GM21526 (cell line): ENCODE measurements at regions not wholly inside any gene's neighbourhood (a gene's known extent, or its start where the extent isn't known, plus 50 kb on each side); places are given as distances from the start of the nearest gene placed in this dataset.
A peak's percentile ranks its signal among the peaks of the same experiment; 100 is the strongest.
"Not testable (repeated sequence)": the region's sequence is repeated elsewhere in the genome, so short reads cannot be mapped to it uniquely, and the experiment has no call there.

ENCODE experiments used
- ATAC-seq: cut with Tn5 transposase; IDR thresholded peaks from one replicate; pipeline ENCODE4 v1.9.1; 2021; ENCODE audit warnings: moderate library complexity; ENCODE audit not compliant: unreplicated experiment, low FRiP score

DNA sequence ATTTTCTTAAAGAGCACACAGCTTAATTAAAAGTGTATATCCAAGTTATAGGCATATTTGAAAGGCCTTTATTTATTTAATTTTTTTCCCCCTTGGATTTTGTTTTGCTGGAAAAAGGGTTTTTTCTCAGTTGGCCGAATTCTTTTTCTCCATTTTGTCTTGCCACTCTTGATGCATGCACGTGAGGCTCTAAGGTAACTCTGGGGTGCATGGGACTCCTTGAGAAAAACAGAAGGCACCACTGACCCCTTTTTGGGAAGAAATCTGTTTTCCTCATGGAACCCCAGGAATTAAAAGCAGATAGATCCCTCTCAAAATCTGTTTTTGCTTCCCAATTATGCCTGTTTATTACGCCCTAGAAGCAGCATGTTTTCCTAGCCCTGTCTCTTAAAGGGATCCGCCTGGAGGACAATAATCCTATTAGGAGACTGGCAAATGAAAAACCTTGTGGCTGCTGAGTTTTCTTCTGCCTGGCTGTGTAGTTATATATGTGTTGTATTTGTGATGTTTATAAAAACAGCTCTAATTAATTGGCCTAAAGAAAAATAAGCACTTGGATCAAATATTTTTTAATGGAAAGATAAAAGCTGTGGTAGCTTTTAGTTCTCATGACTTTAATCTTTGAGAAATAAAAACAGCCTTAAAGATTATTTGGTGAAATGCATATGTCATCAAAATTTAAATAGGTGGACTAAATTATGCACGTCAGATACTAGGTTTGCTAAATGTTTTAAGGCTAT lies 435.1 kb upstream of the CDH9 start:
- ATAC-seq, result no peak

DNA sequence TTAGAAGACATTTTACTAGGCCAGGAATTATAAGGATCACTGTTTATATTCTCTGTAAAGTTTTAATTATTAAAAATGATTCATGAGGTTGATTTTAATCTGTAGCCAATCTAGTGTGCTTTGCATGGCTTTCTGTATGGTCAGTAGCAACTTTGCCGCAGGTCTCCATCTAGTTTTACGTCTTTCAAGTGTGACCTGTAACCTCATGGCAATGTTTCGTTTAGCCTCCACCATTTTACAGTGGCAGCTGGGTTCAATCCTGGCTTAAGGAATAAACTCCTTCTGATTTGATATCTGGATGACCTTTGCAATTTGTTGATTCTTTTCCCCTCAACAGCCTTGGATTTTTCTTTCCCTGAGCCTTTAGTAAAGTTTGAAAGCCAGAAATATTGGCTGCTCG lies 434.5 kb upstream of the CDH9 start:
- ATAC-seq, result no peak

- ATAC-seq, result peak; percentile 97
Measured at GRCh38 chr5:27472000-27472763, 433.8 kb upstream of the CDH9 start.

DNA sequence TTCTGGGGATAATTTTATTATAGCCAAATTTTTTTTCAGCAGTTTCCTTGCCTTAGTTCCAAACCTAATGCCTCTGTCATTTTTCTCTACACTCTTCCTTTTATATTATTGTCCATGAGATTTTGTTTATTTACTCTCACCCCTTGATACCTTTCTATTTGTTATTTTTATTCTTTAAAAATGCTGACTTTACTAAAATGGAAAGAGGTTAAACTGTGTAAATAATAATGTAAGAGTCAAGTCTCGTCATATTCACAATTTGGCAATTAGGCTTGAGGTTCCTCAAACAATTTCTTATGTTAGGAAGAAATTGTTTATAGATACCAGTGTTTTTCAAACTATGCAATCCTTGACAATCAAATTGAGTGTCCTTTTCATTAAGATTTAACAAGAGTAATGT lies 428.6 kb upstream of the CDH9 start:
- no peak for ATAC-seq

GRCh38 chr5:27465140-27465539 lies 426.8 kb upstream of the CDH9 start:
- ATAC-seq, result no peak

DNA sequence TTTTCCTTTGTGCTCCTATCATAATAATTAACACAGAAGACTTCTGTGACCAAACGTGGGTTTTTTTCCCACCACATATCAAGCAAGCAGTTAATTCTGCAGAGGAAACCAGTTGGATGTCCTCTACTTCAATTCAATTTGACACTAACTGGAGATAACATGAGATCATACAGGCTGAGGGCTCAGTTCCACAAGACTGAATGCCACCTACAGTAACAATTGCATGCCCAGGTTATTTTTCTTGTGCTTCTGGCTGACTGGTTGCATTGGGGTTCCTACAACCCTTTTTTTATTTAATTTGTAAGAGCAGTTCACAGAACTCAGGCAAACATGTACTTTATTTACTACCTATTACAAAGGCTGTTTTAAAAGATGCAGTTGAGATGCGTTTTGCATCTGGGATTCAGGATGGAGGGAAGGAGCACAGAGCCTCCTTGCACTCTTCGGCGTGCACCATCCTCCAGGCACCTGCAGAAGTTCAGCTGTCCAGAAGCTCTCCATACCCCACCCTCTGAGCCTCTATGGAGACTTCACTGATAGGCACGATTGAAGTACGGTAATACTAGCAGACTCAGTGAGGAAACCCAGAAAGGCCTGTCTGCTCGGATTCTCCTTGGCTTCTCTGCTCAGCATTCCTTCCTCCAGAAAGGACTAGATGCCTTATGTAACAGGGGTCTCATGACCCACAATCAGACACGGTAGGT lies 425.2 kb upstream of the CDH9 start:
- ATAC-seq, result no peak

DNA sequence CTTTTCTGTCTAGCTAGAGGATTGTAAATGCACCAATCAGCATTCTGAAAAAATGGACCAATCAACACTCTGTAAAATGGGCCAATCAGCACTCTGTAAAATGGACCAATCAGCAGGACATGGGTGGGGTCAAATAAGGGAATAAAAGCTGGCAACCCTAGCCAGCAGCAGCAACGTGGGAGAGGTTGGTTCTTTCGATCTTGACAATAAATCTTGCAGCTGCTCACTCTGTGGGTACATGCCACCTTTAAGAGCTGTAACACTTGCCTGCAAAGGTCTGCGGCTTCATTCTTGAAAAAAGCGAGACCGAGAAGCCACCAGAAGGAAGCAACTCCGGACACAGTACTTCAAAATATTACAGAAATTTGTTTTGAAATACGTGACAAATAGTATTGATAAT lies 424.6 kb upstream of the CDH9 start:
- no peak for ATAC-seq

DNA sequence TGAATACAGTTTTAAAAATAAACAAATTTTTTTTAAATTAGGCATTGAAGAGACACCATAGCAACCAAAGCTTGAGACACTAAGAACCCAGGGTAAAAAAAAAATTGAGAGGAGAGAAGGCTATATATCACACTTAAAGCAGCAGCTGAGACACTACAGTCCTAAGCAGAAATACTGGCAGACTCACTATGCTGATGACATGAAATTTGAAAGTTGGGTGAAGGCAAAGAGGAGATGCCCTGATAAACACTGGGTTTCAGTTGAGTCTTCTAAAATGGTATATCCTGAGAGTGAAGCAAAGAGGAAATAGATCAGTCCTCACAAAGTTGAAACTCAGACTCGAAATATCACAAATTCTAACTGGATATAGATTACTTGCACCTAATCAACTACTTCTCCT lies 419.9 kb upstream of the CDH9 start:
- no peak for ATAC-seq

GRCh38 chr5:27451377-27451776 lies 413.0 kb upstream of the CDH9 start:
- no peak for ATAC-seq

- no peak for ATAC-seq
Measured at GRCh38 chr5:27450607-27451006, 412.2 kb upstream of the CDH9 start.

DNA sequence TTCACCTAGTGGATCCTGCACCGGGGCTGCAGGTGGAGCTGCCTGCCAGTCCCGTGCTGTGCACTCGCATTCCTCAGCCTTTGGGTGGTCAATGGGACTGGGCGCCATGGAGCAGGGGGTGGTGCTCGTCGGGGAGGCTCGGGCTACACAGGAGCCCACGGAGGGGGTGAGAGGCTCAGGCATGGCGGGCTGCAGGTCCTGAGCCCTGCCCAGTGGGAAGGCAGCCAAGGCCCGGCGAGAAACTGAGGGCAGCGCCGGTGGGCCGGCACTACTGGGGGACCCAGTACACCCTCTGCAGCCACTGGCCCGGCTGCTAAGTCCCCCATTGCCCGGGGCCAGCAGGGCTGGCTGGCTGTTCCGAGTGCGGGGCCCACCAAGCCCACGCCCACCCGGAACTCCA lies 401.0 kb upstream of the CDH9 start:
- ATAC-seq, result not testable (repeated sequence)

DNA sequence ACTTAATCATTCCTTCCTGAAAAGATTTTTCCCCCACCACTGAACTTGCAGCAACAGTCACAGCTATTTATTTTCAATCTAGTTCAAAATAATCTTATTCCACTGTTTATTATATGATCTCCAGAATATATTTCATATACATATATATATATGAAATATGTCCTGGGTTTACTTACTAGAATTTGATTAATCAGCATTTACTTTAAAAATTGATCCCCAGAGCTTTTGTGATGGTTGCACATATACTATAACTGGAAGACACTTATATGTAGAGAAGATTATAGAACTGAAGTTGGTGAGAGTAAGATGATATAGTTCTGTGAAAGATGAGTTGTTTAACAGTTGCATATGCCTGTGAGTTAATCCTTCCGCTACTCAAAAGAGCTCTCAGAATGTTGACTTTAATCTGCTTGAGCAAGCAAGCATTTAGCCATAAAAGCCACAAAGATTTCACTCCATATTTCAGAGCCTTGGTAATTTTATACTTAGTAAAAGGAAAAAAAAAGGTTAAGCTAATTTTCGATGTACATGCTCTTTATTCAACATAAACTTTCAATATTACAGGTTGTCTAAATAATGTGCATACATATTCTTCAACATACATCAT lies 399.3 kb upstream of the CDH9 start:
- ATAC-seq, result no peak

GRCh38 chr5:27434335-27434734 lies 395.9 kb upstream of the CDH9 start:
- no peak for ATAC-seq

GRCh38 chr5:27414099-27414498 lies 375.7 kb upstream of the CDH9 start:
- ATAC-seq, result no peak

- no peak for ATAC-seq
Measured at GRCh38 chr5:27412384-27412783, 374.0 kb upstream of the CDH9 start.

DNA sequence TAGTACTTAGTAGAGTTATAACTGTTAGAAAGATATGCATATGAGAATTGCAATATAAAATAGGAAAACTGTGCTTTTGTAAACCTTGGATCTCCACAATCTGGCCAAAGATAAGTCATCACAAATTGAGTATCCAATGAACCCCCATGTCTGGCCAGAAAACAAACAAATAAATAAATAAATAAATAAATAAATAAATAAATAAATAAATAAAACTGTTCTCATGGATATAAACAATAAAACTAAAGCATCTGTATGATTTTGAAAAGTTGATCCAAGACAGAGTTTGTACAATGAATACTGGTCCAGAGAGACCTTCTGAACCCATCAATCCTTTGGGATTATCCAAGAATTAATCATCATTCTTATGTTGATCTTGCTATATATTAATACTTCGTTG lies 367.6 kb upstream of the CDH9 start:
- ATAC-seq, result no peak

- ATAC-seq, result no peak
Measured at GRCh38 chr5:27403243-27403882, 365.0 kb upstream of the CDH9 start.

DNA sequence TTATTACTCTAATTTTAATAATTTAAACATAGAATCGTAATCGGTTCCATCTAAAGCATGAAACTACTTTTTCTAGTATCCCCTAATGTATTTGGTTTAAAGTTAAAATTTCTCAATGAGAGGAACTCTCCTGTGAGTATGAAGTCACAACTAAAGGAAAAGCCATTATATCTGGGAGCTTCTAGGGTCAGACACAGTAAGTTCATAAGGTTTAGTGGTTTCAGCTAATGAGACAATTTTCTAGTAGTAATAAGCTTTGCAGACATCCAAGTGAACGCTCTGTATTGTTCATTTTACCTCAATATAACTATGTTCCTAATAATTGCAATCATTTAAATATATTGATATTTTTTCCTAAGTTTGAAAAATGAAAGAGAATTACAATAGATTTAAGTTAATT lies 364.4 kb upstream of the CDH9 start:
- ATAC-seq, result no peak

DNA sequence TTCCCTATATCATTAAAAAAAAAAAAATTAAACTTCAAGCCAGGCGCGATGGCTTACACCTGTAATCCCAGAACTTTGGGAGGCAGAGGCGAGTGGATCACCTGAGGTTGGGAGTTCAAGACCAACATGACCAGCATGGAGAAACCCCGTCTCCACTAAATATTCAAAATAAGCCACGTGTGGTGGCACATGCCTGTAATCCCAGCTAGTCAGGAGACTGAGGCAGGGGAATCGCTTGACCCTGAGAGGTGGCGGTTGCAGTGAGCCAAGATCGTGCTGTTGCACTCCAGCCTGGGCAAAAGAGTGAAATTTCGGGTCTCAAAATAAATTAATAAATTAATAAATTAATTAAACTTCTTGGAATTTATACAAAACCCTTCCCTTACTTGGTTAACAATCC lies 358.6 kb upstream of the CDH9 start:
- ATAC-seq, result no peak

DNA sequence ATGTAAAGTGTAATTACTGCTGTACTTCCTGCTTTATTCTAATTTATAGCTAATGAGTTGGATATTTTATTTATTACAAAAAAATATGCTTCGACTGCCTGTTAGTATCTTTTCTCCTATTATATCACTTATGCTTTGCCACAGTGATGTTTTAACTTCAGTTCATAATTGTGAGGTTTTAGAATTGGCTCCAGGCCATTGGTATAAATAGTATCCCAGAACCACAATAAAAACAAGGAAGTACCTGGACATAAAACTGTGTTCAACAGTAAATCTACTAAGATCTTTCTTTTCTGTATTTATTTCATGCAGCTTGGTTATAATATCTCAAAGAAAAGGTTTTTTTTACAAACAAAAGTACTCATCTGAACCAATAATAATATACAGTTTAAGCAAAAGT lies 354.3 kb upstream of the CDH9 start:
- no peak for ATAC-seq

- no peak for ATAC-seq
Measured at GRCh38 chr5:27389696-27390095, 351.3 kb upstream of the CDH9 start.
